IMR-90 (cell line): ENCODE measurements at regions not wholly inside any gene's neighbourhood (a gene's known extent, or its start where the extent isn't known, plus 50 kb on each side); places are given as distances from the start of the nearest gene placed in this dataset.

ENCODE experiments used
- CEBPB ChIP-seq: IDR thresholded peaks from 2 replicates; pipeline ENCODE4 v1.6.1; 2012; ENCODE audit warnings: low read depth, low read length, improper control_type of control experiment
- FOS ChIP-seq: fragments of 150-350 bp; IDR thresholded peaks from 2 replicates; pipeline ENCODE4 v1.6.1; 2016; ENCODE audit warnings: low read depth, low read length
- MAZ ChIP-seq: IDR thresholded peaks from 2 replicates; pipeline ENCODE4 v1.6.1; 2012; ENCODE audit warnings: low read depth, mild to moderate bottlenecking, low read length, improper control_type of control experiment, moderate library complexity, borderline replicate concordance
- POLR2A ChIP-seq: IDR thresholded peaks from 2 replicates; pipeline ENCODE4 v1.6.1; 2012; ENCODE audit warnings: mild to moderate bottlenecking, low read depth, low read length
- RAD21 ChIP-seq: IDR thresholded peaks from 2 replicates; pipeline ENCODE4 v1.6.1; 2012; ENCODE audit warnings: low read length, improper control_type of control experiment
- RCOR1 ChIP-seq: IDR thresholded peaks from 2 replicates; pipeline ENCODE4 v1.6.1; 2012; ENCODE audit warnings: mild to moderate bottlenecking, low read length, improper control_type of control experiment; ENCODE audit not compliant: insufficient replicate concordance
- RFX5 ChIP-seq: IDR thresholded peaks from 2 replicates; pipeline ENCODE4 v1.8.0; 2012; ENCODE audit warnings: low read depth, mild to moderate bottlenecking, low read length, moderate library complexity
- TF ChIP-seq, protein P1 (sequence below): conservative IDR thresholded peaks from 2 replicates; pipeline ENCODE4 v1.5.1; 2012; ENCODE audit warnings: mild to moderate bottlenecking, low read depth, low read length, improper control_type of control experiment
- TF ChIP-seq, protein P2 (sequence below): fragments of 150-350 bp; IDR thresholded peaks from 2 replicates; pipeline ENCODE4 v1.6.1; 2016; ENCODE audit warnings: low read depth, mild to moderate bottlenecking, low read length, moderate library complexity, borderline replicate concordance
- TF ChIP-seq, protein P3 (sequence below): fragments of 150-350 bp; IDR thresholded peaks from 2 replicates; pipeline ENCODE4 v1.6.1; 2017; ENCODE audit warnings: mild to moderate bottlenecking, antibody characterized with exemption, low read length, low read depth

DNA sequence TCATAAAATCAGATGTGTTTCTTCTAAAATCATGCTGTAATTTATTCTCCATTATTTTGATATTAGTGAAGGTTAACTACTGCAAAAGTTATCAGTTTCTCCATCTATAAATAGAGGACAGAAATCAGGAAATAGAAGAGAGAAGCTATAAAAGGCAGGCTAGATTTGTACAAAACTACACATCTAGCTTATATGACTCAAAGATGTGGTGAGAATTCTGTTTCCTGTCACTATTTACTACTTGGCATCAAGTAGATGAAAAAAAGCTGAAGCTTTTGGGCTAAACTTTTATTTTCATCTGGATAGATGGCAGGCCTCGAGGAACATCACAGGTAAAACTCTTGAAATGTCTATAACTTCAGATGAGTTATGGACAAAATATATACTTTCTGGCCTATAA, 49.8 kb upstream of the NAB1 start:
- no peak for TF ChIP-seq POLR2A
- TF ChIP-seq, protein P1, sequence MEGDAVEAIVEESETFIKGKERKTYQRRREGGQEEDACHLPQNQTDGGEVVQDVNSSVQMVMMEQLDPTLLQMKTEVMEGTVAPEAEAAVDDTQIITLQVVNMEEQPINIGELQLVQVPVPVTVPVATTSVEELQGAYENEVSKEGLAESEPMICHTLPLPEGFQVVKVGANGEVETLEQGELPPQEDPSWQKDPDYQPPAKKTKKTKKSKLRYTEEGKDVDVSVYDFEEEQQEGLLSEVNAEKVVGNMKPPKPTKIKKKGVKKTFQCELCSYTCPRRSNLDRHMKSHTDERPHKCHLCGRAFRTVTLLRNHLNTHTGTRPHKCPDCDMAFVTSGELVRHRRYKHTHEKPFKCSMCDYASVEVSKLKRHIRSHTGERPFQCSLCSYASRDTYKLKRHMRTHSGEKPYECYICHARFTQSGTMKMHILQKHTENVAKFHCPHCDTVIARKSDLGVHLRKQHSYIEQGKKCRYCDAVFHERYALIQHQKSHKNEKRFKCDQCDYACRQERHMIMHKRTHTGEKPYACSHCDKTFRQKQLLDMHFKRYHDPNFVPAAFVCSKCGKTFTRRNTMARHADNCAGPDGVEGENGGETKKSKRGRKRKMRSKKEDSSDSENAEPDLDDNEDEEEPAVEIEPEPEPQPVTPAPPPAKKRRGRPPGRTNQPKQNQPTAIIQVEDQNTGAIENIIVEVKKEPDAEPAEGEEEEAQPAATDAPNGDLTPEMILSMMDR, result no peak
- TF ChIP-seq CEBPB, result no peak
- TF ChIP-seq, protein P2, sequence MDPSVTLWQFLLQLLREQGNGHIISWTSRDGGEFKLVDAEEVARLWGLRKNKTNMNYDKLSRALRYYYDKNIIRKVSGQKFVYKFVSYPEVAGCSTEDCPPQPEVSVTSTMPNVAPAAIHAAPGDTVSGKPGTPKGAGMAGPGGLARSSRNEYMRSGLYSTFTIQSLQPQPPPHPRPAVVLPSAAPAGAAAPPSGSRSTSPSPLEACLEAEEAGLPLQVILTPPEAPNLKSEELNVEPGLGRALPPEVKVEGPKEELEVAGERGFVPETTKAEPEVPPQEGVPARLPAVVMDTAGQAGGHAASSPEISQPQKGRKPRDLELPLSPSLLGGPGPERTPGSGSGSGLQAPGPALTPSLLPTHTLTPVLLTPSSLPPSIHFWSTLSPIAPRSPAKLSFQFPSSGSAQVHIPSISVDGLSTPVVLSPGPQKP, result no peak
- no peak for TF ChIP-seq RAD21
- TF ChIP-seq RFX5, result no peak
- TF ChIP-seq, protein P3, sequence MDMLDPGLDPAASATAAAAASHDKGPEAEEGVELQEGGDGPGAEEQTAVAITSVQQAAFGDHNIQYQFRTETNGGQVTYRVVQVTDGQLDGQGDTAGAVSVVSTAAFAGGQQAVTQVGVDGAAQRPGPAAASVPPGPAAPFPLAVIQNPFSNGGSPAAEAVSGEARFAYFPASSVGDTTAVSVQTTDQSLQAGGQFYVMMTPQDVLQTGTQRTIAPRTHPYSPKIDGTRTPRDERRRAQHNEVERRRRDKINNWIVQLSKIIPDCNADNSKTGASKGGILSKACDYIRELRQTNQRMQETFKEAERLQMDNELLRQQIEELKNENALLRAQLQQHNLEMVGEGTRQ, result no peak
- TF ChIP-seq RCOR1, result no peak
- TF ChIP-seq MAZ, result no peak
- no peak for TF ChIP-seq FOS
